Renal cortical epithelial cell (primary cell): ENCODE measurements at regions not wholly inside any gene's neighbourhood (a gene's known extent, or its start where the extent isn't known, plus 50 kb on each side); places are given as distances from the start of the nearest gene placed in this dataset.

ENCODE experiments used
- DNase-seq: peaks from one replicate; pipeline ENCODE4 v3.0.0-alpha.2; 2011; ENCODE audit warnings: low read depth

DNA sequence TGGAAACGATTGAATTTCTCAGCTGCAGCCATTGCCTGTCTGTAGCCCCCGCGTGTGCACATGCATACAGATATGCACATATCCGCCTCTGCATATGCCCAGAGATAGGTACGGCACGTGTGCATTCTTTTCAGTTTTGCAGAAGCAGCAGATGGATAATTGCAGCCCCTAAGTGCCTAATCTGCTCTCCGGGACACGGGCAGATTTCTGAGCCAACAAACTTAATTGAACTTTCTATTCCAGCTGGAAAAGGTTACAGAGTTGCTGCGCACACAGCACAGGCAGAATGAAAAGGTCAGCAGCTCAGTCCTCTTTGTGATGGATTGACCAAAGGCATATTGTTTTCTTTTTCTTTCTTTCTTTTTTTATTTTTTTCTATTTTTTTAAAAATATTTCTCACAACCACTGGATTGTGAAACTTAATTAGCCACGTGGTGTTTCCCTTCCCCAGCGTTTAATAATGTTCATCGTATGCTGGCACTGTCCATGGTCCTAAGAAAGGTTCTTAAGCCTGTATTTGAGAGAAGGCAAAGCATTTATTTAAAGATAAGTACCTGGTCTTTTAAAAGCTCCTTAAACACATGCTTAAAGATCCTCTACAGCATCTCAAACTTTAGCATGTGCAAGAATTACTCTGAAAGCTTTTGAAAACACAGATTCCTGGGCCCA lies 270.2 kb upstream of the BRINP1 start:
- DNase-seq: peak; percentile 15

- DNase-seq: no peak
These were observed 264.8 kb upstream of the BRINP1 start for GRCh38 chr9:119634006-119634405.

DNA sequence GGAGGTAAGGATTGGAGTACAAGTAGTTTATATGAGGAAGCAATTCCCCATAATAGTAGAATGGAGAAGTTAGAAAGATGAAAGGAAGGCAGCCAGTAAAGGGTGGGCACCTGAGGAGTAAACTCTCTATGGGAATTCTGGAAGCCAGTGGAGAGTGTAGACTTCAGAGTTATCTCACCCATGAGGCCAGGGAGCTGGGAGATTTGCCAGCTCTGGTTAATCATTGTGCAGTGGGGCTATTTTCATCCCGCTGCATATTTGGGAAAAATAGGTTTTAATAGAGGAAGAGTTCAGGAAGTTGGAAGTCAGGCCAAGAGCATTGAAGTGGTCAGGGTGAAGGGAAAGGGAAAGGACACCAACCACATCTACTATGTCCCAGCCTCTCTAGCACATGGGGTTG lies 242.3 kb upstream of the BRINP1 start:
- no peak for DNase-seq

- no peak for DNase-seq
These were observed 240.2 kb upstream of the BRINP1 start for GRCh38 chr9:119609277-119609971.

GRCh38 chr9:119601632-119602031 lies 232.4 kb upstream of the BRINP1 start:
- no peak for DNase-seq

DNA sequence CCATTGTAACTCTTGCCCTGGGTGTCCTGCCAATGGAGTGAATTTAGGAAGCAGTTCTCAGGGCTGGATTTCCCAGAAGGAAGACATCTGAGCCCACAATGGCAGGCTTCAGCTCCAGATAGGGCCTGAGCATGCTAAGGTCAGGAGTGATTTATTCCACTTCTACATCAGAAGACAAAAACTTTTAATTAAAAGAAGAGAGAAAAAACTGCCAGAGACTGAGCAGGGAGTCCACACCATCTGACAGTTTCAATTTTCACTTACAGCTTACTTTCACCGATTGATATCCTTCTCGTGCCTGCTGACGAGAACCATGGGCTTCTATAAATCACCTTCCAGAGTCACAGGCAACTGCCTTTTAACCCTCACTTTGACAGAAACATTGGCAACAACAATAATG lies 228.3 kb upstream of the BRINP1 start:
- no peak for DNase-seq

DNA sequence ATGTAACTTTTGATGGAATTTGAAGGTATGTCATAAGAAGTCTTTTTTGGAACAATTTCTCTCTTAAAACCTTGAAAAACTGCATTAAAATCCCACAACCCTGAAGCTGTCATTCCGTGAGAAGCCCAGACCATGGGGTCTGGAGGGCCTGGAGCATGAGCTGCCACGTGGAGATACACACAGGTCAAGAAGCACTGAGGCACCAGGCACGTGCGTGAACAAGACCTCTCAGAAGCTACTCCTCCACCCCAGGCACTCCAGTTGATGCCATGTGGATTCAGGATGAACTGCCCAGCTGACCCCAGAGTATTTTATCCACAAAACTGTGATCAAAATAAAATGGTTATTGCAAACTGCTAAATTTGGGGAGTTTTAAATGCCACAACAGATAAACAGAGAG lies 227.5 kb upstream of the BRINP1 start:
- DNase-seq: no peak

GRCh38 chr9:119588874-119589744 lies 219.9 kb upstream of the BRINP1 start:
- no peak for DNase-seq

DNA sequence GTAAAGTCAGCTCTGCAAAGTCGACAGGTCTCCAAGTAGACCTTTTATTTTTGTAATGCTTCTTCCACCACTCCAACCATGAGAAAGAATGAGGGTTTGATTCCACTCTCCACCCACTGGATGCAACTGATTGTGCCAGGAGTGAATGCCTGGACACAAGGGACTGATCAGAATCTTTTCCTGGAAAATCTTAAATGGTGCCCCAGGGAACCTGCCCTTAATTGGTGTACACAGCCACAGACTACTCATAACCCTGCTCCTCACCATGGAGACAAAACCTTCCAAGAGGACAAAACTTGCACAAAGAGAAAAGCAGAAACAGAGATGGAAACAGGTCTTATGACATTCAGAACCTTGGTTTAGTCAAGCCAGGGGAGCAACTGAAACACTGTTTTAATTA lies 208.6 kb upstream of the BRINP1 start:
- DNase-seq: no peak

- no peak for DNase-seq
These were observed 190.8 kb upstream of the BRINP1 start for GRCh38 chr9:119559986-119560385.

GRCh38 chr9:119559056-119559455 lies 189.8 kb upstream of the BRINP1 start:
- no peak for DNase-seq

- peak; percentile 15 for DNase-seq
These were observed 187.1 kb upstream of the BRINP1 start for GRCh38 chr9:119556129-119556875.

GRCh38 chr9:119544492-119544891 lies 175.3 kb upstream of the BRINP1 start:
- DNase-seq: no peak

DNA sequence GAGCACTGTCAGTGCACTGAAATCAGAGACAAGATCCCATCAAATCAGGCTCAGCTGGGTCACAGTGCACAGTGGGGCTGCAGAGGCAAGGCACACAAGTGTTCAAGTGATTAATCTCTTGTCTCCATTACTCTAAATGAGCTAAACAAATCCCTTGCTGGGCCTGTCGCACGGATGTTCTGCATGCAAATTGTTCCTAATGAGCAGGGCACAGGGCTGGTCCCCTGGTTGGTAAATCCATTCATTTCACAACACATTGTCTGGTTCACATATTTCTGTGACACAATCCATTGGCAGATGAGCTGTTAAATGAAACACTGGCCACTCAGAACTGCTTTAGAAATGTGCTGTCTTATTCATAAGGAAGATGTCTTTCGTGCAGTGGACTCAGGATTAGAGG lies 167.9 kb upstream of the BRINP1 start:
- no peak for DNase-seq

- DNase-seq: no peak
These were observed 164.3 kb upstream of the BRINP1 start for GRCh38 chr9:119533504-119533903.

DNA sequence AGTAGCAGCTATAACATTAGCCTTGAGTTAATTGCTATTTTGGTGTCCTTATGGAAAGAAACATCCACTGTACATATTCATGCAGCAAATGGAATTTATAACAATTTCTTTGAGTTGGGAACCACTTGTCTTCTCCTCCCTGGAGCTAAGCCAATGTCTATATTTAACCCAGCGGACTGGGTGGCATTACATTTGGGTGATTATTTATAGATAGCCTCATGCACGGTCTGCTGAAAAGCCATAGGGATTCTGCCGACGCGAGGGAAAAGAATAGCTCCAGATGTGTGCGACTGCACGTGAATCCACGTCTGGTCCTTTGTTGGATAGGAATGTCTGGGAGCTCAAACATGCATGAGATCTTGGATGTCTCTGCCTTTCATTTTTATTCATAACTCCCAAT lies 157.5 kb upstream of the BRINP1 start:
- no peak for DNase-seq

DNA sequence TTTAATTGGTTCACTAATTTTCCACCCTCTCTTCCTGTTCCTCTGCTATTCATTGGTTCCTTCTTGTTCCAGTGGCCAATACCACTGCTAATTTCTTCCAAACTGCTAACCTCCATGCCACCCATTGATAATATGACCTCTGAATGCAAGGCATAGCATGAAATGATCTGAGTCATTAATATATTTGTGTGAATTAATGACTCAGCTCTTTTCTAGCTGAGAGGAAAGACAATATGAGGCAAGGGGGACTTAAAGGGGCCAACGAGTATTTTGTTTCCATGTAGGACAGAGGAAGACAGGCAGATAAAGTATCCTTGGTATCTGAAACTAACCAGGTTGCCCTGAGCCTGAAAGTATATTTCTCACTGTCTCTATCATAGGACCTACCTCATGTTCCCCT lies 154.3 kb upstream of the BRINP1 start:
- no peak for DNase-seq

DNA sequence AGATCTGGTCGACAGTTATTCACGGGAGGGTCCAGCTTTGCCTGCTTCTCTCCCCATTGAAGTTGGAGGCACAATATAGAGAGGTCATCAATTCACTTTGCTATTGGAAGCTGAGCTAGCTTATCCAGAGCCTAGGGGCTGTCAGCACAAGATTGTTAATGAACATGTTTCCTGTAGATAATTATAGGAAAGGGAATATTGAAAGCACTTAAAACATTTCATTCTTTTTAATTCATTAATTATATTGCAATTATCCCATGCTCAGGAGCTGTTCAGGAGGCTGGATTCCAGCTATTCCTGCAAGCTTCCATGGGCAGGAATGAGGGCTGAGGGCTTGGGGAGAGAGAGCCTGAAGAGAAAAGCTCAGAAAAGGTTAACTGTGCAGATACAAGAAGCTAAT lies 153.1 kb upstream of the BRINP1 start:
- DNase-seq: no peak

GRCh38 chr9:119509291-119509905 lies 140.2 kb upstream of the BRINP1 start:
- DNase-seq: peak; percentile 3

DNA sequence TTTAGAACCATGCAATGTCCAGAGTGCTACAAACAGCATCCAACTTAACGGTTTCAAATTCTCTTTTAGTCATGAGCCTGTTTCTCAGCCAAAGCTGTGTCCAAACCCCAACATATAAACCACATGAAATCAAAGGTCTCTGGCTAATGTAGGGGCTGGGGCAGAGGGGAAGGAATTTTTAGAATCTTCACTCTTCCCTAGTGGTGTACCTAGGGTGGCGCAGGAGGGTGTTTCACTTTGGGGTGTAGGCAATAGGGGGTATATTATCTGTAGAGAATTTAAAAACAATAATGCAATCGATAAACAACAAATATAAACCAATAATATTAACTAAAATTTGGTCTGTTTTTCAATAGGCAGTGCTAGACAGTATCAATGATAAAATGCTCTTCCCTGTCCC lies 132.1 kb upstream of the BRINP1 start:
- no peak for DNase-seq

DNA sequence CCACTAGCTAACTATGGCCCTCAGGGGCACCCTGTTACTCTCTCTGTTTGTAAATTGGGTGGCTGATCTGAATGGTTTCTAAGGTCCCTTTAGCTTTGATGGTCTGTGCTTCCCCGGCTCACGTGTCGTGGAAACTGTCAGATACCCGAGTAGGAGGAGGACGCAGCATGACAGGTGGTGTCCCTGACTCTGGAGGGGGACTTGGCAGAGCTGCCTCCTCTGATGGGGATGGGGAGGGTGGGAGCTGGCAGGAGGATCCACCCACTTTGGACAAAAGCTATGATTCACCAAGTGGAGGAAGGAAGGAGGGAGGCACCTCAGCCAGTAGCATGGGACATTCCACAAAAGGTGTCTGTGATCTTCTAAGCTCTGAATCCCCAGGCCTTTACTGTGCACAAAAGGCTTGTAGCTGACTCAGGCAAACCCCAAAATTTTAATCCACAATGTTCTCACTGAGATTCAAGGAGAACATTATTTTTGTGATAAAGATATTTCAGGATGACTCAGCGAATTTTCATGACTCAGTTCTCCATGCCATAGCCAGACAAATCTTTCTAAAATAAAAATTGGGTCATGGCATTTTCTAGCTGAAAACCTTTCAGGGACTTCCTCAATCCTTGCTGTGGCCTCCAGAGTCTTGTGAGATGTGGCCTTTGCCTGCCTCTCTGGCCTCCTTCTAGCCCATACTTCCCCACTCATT lies 131.0 kb upstream of the BRINP1 start:
- no peak for DNase-seq
